GM19238 (cell line): ENCODE measurements at regions not wholly inside any gene's neighbourhood (a gene's known extent, or its start where the extent isn't known, plus 50 kb on each side); places are given as distances from the start of the nearest gene placed in this dataset.

Experiments used
- DNase-seq: peaks from one replicate; pipeline ENCODE4 v3.0.0; 2011; ENCODE audit warnings: low spot score; ENCODE audit not compliant: insufficient read length

DNA sequence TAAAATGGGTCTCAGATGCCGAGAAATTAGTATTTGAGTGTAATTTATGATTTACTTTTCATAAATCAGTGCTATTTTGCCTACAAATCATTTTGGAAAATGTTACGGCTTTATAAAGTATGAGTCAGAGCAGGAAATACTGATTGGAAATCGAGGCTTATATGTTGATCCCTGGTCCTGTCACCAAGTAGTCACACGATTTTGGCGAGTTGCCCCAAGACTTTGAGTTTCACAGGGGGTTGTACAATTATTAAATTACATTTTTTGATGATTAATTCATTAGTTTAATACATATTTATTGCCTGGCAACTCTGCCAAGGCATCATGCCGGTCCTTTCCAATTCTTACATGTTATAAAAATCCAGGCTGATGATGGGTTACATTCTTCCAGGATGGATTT is 443.9 kb upstream of the KLF4 start:
- no peak for DNase-seq

DNA sequence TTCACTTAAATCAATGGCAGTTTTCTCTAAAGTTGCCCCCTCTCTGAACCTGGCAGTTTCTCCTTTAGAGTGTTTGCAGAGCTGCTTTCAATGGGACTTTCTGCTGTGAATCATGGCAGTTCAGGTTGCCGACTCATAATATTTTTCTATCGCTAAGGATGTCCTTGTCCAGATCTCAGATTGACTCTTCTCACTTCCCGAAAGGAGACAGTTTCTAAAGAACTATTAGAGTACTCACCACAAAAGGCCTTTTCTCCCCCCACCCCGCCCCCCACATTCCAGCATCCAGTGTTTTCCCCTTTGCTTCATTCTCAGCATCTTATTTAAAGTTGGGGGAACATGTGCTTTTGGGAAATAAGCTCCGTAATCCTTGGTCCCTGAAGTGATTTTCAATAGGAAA is 443.5 kb upstream of the KLF4 start:
- DNase-seq, result no peak

DNA sequence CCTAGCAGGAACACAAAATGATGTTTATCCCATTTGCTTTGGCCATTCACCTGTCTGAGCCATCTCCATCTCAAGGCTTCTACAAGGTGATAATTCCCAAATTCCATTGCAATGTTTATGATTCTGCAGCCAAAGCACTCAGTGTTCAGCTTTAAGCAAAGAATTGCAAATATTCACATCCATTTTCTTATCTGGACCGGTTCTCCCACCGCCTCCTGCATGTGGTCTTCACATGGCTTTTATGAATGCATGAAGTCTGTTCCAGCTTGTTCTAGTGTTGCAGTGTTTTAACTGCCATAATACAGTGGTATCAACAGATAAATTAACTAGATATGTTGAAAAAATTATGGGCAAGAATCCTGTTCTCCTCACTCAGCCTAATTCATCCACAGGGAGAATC is 443.0 kb upstream of the KLF4 start:
- no peak for DNase-seq

- no peak for DNase-seq
Observed at GRCh38 chr9:107932046-107932445, 442.5 kb upstream of the KLF4 start.

GRCh38 chr9:107931071-107931715 is 441.6 kb upstream of the KLF4 start:
- no peak for DNase-seq

DNA sequence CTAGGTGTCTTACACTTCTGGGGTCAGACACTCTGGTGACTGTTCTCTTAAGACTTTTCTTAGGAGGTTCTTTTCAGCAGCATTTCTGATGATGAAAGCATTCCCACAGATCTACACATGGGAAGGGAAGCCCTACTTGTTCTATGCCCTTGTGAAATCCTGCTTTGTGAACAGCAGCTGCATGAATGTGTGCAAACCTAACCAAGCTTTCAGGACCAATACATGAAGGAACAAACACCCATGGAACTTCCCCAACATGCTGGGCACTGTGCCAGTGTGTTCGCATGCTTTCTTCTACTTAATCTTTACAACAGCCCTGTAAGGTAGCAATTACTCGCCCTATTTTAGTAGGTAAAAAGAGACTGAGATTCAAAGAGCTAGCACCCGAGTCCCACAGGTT is 439.9 kb upstream of the KLF4 start:
- DNase-seq, result no peak

- DNase-seq, result no peak
Observed at GRCh38 chr9:107928701-107929371, 439.3 kb upstream of the KLF4 start.

DNA sequence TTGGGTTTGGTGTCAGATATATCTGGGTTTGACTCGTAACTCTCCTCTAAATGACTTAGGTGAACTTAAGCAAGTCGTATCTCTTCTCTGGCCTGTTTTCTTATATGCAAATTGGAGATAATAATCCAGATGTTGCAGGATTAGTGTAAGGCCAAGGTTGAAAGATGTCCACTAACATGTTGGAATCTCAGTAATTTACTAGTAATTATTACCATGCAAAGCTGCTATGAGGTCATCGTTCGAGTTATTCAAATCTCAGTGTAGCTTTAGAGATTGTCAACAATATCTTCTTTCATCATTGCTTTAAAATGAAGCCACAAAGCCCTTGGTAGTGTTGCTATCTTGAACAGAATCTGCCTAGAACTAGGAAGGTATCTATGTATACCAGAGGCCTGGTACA is 437.7 kb upstream of the KLF4 start:
- DNase-seq, result no peak

GRCh38 chr9:107925749-107926297 is 436.3 kb upstream of the KLF4 start:
- DNase-seq, result no peak

- DNase-seq, result no peak
Observed at GRCh38 chr9:107922260-107922659, 432.7 kb upstream of the KLF4 start.

DNA sequence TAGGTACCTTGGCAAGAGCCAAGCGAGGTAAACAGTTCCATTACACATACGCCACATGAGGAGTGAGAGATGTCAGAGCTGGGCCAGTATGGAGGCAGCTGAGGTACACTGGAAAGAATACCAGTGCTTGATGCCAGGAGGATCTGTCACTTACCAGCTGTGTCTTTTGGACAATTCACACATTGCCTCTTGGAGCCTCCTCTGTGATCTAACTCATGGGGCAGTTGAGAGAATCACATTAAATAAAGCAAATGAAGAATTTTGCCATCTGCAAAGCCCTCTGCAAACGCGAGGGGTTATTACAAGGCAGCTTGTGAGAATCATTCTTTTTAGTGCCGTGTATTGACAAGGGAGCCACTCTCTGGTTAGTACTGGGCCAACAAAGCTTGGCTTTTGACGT is 429.7 kb upstream of the KLF4 start:
- DNase-seq, result no peak

- DNase-seq, result no peak
Observed at GRCh38 chr9:107918749-107919148, 429.2 kb upstream of the KLF4 start.

GRCh38 chr9:107914151-107914550 is 424.6 kb upstream of the KLF4 start:
- no peak for DNase-seq

- DNase-seq, result no peak
Observed at GRCh38 chr9:107907715-107908114, 418.1 kb upstream of the KLF4 start.

GRCh38 chr9:107907255-107907654 is 417.7 kb upstream of the KLF4 start:
- no peak for DNase-seq

DNA sequence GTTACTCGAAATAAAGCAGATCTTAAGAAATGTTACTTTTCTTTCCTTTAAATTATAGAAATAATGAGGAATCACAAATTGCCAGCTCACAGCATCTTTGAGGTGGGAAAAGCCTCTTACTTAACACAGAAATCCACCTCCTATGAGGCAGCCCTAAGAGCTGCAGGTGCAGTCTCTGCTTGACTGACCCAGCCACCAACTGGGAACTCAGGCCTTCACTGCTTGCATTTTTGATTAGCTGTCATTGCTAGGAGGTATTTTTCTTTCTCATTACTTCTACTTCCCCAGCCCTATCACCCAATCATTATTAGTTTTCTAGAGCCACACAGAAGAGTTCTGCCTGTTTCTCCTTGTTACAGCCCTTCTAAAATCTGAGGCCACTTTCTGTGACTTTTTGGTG is 416.5 kb upstream of the KLF4 start:
- no peak for DNase-seq

DNA sequence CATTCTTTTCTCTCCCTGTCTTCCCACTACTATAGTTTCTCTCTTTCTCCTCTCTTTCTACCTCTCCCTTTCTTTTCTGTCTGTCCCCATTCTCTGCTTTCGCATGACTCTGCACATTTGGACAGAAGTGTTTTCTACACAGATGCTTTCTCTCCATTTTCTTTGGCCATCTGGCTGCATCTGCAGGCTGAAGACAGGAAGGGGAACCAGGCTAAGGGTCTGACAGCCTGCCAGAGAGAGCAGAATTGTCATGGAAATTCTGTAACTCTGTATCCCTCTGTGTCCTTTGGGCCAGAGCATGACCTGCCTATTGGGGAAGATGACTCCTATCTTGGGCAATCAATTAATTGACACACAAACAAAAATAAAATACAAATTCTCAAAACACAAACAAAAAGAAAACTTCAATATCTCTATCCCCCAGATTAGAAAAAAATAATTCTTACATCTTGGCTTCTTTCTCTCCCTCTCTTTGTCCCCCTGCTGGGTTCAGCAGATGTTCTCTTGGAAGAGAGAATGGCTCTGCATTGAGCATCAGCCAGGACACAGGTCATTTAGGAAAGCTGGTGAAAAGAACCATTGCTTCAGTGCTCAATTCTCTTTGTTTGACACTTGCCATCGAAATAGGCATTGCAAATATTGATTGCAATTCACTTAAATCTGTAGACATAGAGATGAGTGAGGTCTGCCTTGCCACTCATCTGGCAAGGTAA is 415.9 kb upstream of the KLF4 start:
- no peak for DNase-seq

DNA sequence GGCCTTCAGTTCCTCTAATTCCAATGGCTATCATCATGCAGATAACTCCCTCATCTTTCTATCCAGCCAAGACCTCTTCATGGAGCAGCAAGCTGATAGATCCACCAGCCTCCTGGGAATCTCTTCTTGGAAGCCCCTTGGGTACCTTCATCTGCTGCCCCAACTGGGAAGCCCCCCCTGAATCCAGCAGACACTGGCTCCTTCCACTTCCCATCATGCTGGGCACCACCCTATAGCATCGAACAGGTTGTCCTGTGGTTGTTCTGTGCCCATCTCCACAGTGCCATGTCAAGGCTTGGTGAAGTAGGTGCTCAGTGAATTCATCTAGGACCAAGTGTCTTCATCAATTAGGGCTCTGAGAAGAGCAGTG is 410.4 kb upstream of the KLF4 start:
- DNase-seq, result no peak

DNA sequence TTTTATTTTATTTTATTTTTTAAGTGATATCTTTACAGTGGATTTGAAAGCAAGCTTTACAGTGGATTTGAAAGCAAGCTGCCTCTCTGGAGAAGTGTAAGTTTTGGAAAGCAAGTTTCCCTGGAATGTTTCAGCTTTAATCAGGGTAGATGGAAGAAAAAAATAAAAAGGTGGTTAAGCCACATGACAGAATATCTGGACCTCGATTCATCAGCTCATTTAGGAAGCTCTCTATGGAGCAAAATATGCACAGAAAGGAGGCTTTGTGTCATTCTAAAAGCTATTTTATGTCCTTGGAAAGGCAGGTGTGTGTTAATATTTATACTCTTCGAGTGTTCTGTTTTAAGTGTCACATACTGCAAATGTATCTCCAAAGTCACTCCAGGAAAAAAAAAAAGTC is 409.2 kb upstream of the KLF4 start:
- DNase-seq, result no peak

GRCh38 chr9:107896544-107896943 is 407.0 kb upstream of the KLF4 start:
- DNase-seq, result no peak

DNA sequence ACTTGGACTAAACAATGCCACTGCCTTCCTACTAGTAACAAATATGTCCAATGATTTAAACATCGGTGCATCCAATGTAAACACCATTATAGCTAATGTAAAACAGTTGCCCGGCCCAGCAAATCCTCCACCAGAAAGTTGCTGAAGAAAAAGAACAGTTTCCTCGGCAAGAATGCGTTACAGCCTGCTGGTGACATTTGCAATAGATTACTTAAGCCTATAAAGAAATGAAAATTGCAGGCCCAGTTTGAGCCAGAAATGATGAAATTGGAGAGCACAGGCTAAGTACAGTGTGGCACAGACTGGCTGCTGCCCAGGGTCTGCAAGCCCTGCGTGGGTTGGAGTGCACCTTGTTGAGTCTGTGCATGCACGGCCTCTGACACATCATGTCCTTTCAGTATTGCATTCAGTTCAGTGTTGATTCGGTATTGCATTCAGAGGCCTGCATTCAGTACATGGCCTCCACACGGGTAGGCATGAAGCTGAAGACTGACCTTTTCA is 406.0 kb upstream of the KLF4 start:
- DNase-seq, result no peak

- DNase-seq, result no peak
Observed at GRCh38 chr9:107894572-107895261, 405.1 kb upstream of the KLF4 start.
